ENCODE measurements at regions not wholly inside any gene's neighbourhood (a gene's known extent, or its start where the extent isn't known, plus 50 kb on each side); places are given as distances from the start of the nearest gene placed in this dataset.

DNA sequence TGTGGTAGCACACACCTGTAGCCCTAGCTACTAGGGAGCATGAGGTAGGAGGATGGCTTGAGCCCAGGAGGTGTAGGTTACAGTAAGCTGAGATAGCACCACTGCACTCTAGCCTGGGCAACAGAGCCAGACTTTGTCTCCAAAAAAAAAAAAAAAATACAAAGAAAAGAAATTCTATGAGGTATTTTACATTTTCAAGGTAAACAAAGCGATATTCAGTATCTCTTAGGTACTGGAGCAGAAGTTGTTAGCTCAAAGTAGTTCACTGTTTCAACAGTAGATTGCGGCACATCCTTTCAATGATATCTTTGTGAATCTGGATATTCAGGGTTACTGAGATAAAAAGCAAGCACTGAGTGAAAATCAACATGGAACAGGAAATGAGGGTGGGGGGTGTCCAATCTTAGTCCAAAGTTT lies 318.5 kb downstream of the ZNF621 start:
- no peak overlapping the region for H3K9ac ChIP-seq (ENCODE audit: control insufficient read depth, extremely low read depth, insufficient read depth, low read length)
- H3K4me3 ChIP-seq (ENCODE audit: control insufficient read depth in 2 of 3, extremely low read depth in 1 of 3, insufficient read depth in 2 of 3, low read depth in 1 of 3, low read length in 3 of 3), result no peak overlapping the region
- H3K27ac ChIP-seq (ENCODE audit: control insufficient read depth, insufficient read depth, low read length), result no peak overlapping the region
- dilution Hi-C loops (cut with MboI; ENCODE audit: extremely low pct_ligation_motif_present, low sequenced_read_pairs), result no loop called here
- no peak for TF ChIP-seq EZH2 (IDR thresholded peaks at IDR 0.05; ENCODE audit: low read length)
- TF ChIP-seq, protein P1, sequence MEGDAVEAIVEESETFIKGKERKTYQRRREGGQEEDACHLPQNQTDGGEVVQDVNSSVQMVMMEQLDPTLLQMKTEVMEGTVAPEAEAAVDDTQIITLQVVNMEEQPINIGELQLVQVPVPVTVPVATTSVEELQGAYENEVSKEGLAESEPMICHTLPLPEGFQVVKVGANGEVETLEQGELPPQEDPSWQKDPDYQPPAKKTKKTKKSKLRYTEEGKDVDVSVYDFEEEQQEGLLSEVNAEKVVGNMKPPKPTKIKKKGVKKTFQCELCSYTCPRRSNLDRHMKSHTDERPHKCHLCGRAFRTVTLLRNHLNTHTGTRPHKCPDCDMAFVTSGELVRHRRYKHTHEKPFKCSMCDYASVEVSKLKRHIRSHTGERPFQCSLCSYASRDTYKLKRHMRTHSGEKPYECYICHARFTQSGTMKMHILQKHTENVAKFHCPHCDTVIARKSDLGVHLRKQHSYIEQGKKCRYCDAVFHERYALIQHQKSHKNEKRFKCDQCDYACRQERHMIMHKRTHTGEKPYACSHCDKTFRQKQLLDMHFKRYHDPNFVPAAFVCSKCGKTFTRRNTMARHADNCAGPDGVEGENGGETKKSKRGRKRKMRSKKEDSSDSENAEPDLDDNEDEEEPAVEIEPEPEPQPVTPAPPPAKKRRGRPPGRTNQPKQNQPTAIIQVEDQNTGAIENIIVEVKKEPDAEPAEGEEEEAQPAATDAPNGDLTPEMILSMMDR (optimal IDR thresholded peaks at IDR 0.05 in 1 of 3, IDR thresholded peaks at IDR 0.05 in 1 of 3, conservative IDR thresholded peaks at IDR 0.05 in 1 of 3; ENCODE audit: extremely low read depth in 1 of 3, insufficient read depth in 2 of 3, low read length in 3 of 3), result no peak
- H3K27me3 ChIP-seq (ENCODE audit: control insufficient read depth, extremely low read depth, insufficient read depth, low read length), result no peaks in the 10 kb centered on the region
- FAIRE-seq, result no peak
- peaks cover 8% of the 10 kb centered on the region for H3K4me1 ChIP-seq (ENCODE audit: control insufficient read depth, extremely low read depth, insufficient read depth, low read length)
- no peaks in the 10 kb centered on the region for H3K36me3 ChIP-seq (ENCODE audit: control insufficient read depth in 2 of 2, extremely low read depth in 1 of 2, insufficient read depth in 2 of 2, low read length in 2 of 2)
- DNase-seq (ENCODE audit: low read depth, low spot score), result no peak
- no peaks in the 10 kb centered on the region for H3K9me3 ChIP-seq (ENCODE audit: control insufficient read depth, low read depth, low read length)
- H2AFZ ChIP-seq (ENCODE audit: control insufficient read depth, low read length), result no peak overlapping the region
- no peaks in the 10 kb centered on the region for H4K20me1 ChIP-seq (ENCODE audit: control insufficient read depth, extremely low read depth, insufficient read depth, low read length)
- H3K79me2 ChIP-seq (ENCODE audit: control insufficient read depth, insufficient read depth, low read length), result no peaks in the 10 kb centered on the region
- H3K4me2 ChIP-seq (ENCODE audit: control insufficient read depth, extremely low read depth, insufficient read depth, low read depth, low read length), result no peak overlapping the region
- H3K9me1 ChIP-seq (ENCODE audit: control insufficient read depth, extremely low read depth, insufficient read depth, low read length), result no peaks in the 10 kb centered on the region

DNA sequence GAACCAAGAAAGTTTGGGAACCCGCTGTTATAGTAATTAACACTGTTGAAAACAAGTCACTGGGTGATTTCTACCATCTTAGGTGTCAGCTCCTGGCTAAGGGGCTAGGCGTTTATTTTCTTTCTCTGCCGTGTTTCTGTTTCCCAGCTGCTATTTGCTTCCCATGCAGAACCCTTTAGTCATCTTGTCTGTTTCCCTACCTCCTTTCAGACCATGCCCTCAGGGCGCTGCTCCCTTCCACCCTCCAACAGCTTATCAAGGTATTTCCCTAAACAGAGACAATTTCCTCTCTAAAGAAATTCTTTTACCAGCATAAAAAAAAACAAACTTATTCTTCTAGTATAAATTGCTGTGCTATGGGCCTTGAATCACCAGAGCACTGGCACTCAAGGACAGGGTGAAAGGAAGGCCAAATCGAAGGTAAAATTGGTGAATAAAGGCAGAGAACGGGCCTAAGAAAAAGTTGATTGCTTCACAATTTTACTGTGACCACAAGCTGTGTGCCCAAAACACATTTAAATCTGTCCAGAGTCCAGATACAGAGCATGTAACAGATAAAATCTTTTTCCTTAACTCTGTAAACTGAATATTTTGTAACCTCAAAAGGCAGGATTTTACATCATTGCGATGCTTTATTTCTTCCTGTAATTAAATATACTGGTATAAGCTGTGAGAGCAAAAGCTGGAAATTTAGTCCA lies 319.2 kb downstream of the ZNF621 start:
- no peak overlapping the region for H2AFZ ChIP-seq (ENCODE audit: control insufficient read depth, low read length)
- no peak overlapping the region for H3K27ac ChIP-seq (ENCODE audit: control insufficient read depth, insufficient read depth, low read length)
- TF ChIP-seq, protein P1 (optimal IDR thresholded peaks at IDR 0.05 in 1 of 3, IDR thresholded peaks at IDR 0.05 in 1 of 3, conservative IDR thresholded peaks at IDR 0.05 in 1 of 3; ENCODE audit: extremely low read depth in 1 of 3, insufficient read depth in 2 of 3, low read length in 3 of 3), result no peak
- no peak for TF ChIP-seq EZH2 (IDR thresholded peaks at IDR 0.05; ENCODE audit: low read length)
- peaks cover 8% of the 10 kb centered on the region for H3K4me1 ChIP-seq (ENCODE audit: control insufficient read depth, extremely low read depth, insufficient read depth, low read length)
- H3K9me1 ChIP-seq (ENCODE audit: control insufficient read depth, extremely low read depth, insufficient read depth, low read length), result no peaks in the 10 kb centered on the region
- no peaks in the 10 kb centered on the region for H3K79me2 ChIP-seq (ENCODE audit: control insufficient read depth, insufficient read depth, low read length)
- H3K36me3 ChIP-seq (ENCODE audit: control insufficient read depth in 2 of 2, extremely low read depth in 1 of 2, insufficient read depth in 2 of 2, low read length in 2 of 2), result no peaks in the 10 kb centered on the region
- no peak overlapping the region for H3K9ac ChIP-seq (ENCODE audit: control insufficient read depth, extremely low read depth, insufficient read depth, low read length)
- no peak for FAIRE-seq
- no peaks in the 10 kb centered on the region for H3K9me3 ChIP-seq (ENCODE audit: control insufficient read depth, low read depth, low read length)
- no peak overlapping the region for H3K4me3 ChIP-seq (ENCODE audit: control insufficient read depth in 2 of 3, extremely low read depth in 1 of 3, insufficient read depth in 2 of 3, low read depth in 1 of 3, low read length in 3 of 3)
- dilution Hi-C loops (cut with MboI; ENCODE audit: extremely low pct_ligation_motif_present, low sequenced_read_pairs), result no loop called here
- no peaks in the 10 kb centered on the region for H3K27me3 ChIP-seq (ENCODE audit: control insufficient read depth, extremely low read depth, insufficient read depth, low read length)
- H3K4me2 ChIP-seq (ENCODE audit: control insufficient read depth, extremely low read depth, insufficient read depth, low read depth, low read length), result no peak overlapping the region
- peak; percentile 21 for DNase-seq (ENCODE audit: low read depth, low spot score)
- H4K20me1 ChIP-seq (ENCODE audit: control insufficient read depth, extremely low read depth, insufficient read depth, low read length), result no peaks in the 10 kb centered on the region

All from keratinocyte (primary cell).